Stimulated activated CD8-positive, alpha-beta memory T cell treated with anti-CD3 and anti-CD28 coated beads, Interleukin-7, amount 100 ng/mL, for 1 hour (primary cell): ENCODE measurements at regions not wholly inside any gene's neighbourhood (a gene's known extent, or its start where the extent isn't known, plus 50 kb on each side); places are given as distances from the start of the nearest gene placed in this dataset.
"Not testable (repeated sequence)": the region's sequence is repeated elsewhere in the genome, so short reads cannot be mapped to it uniquely, and the experiment has no call there.

Experiments used
- DNase-seq, 2 donors: peaks; one replicate each; pipeline ENCODE4 v3.0.0-alpha.2; 2020; ENCODE audit warnings: low read depth in 2 of 2

GRCh38 chr7:106345421-106346166 is 60.8 kb upstream of the NAMPT start:
- no peak for DNase-seq

- no peak for DNase-seq
These were observed 60.1 kb upstream of the NAMPT start for GRCh38 chr7:106344861-106345260.

GRCh38 chr7:106344211-106344610 is 59.4 kb upstream of the NAMPT start:
- DNase-seq = no peak

GRCh38 chr7:106342049-106342448 is 57.3 kb upstream of the NAMPT start:
- DNase-seq = not testable (repeated sequence)

GRCh38 chr7:106340247-106340596 is 55.4 kb upstream of the NAMPT start:
- not testable (repeated sequence) for DNase-seq

- DNase-seq = no peak
These were observed 54.9 kb upstream of the NAMPT start for GRCh38 chr7:106339513-106340246.

- DNase-seq = no peak
These were observed 53.0 kb upstream of the NAMPT start for GRCh38 chr7:106337754-106338153.

GRCh38 chr7:106335814-106336213 is 51.0 kb upstream of the NAMPT start:
- DNase-seq = no peak
